SU-DHL-6 (cell line): ENCODE measurements at regions not wholly inside any gene's neighbourhood (a gene's known extent, or its start where the extent isn't known, plus 50 kb on each side); places are given as distances from the start of the nearest gene placed in this dataset.

ENCODE experiments used
- CTCF ChIP-seq: fragments of 200-600 bp; sonication (generic); IDR thresholded peaks from one replicate; pipeline ENCODE4 v1.5.1; 2017; ENCODE audit warnings: antibody characterized with exemption, mild to moderate bottlenecking, low read length, moderate library complexity; ENCODE audit not compliant: insufficient read depth, poor library complexity, severe bottlenecking
- EZH2phosphoT487 ChIP-seq: fragments of 200-600 bp; sonication (generic), shearing (Covaris generic); conservative IDR thresholded peaks from 2 replicates; pipeline ENCODE4 v1.6.1; 2018; ENCODE audit warnings: mild to moderate bottlenecking, antibody characterized with exemption, low read length, moderate library complexity, mixed read lengths

DNA sequence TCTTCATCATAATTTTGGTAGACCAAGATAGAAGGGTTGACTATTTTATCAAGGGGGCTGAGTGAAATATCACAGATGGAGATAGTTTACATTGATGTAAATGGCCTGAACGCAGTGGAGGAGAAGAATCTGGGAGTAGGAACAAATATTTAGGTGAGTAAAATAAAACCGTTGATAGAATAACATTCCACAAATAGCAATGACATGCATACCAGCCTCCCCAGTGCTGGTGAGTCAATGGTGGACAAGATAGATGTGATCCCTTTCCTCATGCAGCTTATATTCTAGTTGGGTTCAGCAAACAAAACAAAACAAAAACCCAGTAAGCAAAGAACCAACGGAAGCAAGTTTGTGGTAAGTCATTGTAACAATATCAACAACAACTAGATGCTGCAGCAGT, 385.2 kb downstream of the FAM170A start:
- TF ChIP-seq CTCF (no peak), EZH2phosphoT487 (no peak)
